PC-3 (cell line): ENCODE measurements at regions not wholly inside any gene's neighbourhood (a gene's known extent, or its start where the extent isn't known, plus 50 kb on each side); places are given as distances from the start of the nearest gene placed in this dataset.

Experiments
- ATAC-seq: fragments of 200-7000 bp; cut with Tn5 transposase; 2 replicates; pipeline ENCODE4 v1.9.1; 2020; ENCODE audit warnings: mild to moderate bottlenecking, moderate library complexity
- BruUV-seq: library from RNA; stranded (reverse); fragments of 400-500 nt; replicated peaks from 2 replicates; lab custom pipeline; 2021; lab: Mats Ljungman, UMichigan
- CTCF ChIA-PET: fragments of 300-600 bp; sonication (Branson Sonifier 250); formaldehyde crosslinking; loops from one replicate; lab custom pipeline; 2022; ENCODE audit warnings: antibody characterized with exemption; lab: Charles Lee
- POLR2A ChIA-PET: fragments of 300-600 bp; sonication (Branson Sonifier 250); formaldehyde crosslinking; loops from one replicate; lab custom pipeline; 2022; ENCODE audit warnings: antibody characterized with exemption; ENCODE audit not compliant: unreplicated experiment; lab: Charles Lee
- DNase-seq: peaks from one replicate; pipeline ENCODE4 v3.0.0-alpha.2; 2015
- H2AFZ ChIP-seq: fragments of 300-600 bp; sonication (generic); 2 replicates; pipeline ENCODE4 v1.6.0; 2016; ENCODE audit warnings: antibody characterized with exemption, low read length
- H3F3A ChIP-seq: fragments of 300-600 bp; sonication (generic); one replicate; pipeline ENCODE4 v1.6.0; 2017; ENCODE audit warnings: antibody characterized with exemption, low read length, control low read depth, mild to moderate bottlenecking; ENCODE audit not compliant: unreplicated experiment
- H3K27ac ChIP-seq: fragments of 300-600 bp; sonication (generic); 2 replicates; pipeline ENCODE4 v1.5.1; 2016; ENCODE audit warnings: mild to moderate bottlenecking, low read length
- H3K27me3 ChIP-seq: fragments of 300-600 bp; sonication (generic); 2 replicates; pipeline ENCODE4 v1.6.1; 2016; ENCODE audit warnings: low read length, mixed read lengths
- H3K36me3 ChIP-seq: fragments of 300-600 bp; sonication (generic); 2 replicates; pipeline ENCODE4 v1.6.1; 2016; ENCODE audit warnings: low read depth, mixed run types, low read length, mixed read lengths
- H3K4me1 ChIP-seq: fragments of 300-600 bp; sonication (generic); 2 replicates; pipeline ENCODE4 v1.5.1; 2016; ENCODE audit warnings: low read length; ENCODE audit not compliant: insufficient read depth
- H3K4me2 ChIP-seq: fragments of 300-600 bp; sonication (generic); 2 replicates; pipeline ENCODE4 v1.6.0; 2016; ENCODE audit warnings: low read length
- H3K4me3 ChIP-seq: fragments of 300-600 bp; sonication (generic); 2 replicates; pipeline ENCODE4 v1.5.1; 2016; ENCODE audit warnings: mild to moderate bottlenecking, low read length, mixed read lengths
- H3K79me2 ChIP-seq: fragments of 300-600 bp; sonication (generic); 2 replicates; pipeline ENCODE4 v1.6.1; 2017; ENCODE audit warnings: low read length, mixed read lengths
- H3K9ac ChIP-seq: fragments of 300-600 bp; sonication (generic); 2 replicates; pipeline ENCODE4 v1.6.0; 2016; ENCODE audit warnings: mild to moderate bottlenecking, low read length
- H3K9me2 ChIP-seq: fragments of 300-600 bp; sonication (generic); replicated peaks from 2 replicates; pipeline ENCODE4 v1.6.1; 2016; ENCODE audit warnings: mixed run types, low read length, mixed read lengths
- H3K9me3 ChIP-seq: fragments of 300-600 bp; sonication (generic); 2 replicates; pipeline ENCODE4 v1.6.1; 2016; ENCODE audit warnings: low read length, mixed read lengths
- H4K20me1 ChIP-seq: fragments of 300-600 bp; sonication (generic); 2 replicates; pipeline ENCODE4 v1.6.1; 2016; ENCODE audit warnings: low read length, mixed read lengths
- CTCF ChIP-seq: fragments of 300-600 bp; sonication (generic); conservative IDR thresholded peaks from 2 replicates; pipeline ENCODE4 v1.5.1; 2017; ENCODE audit warnings: antibody characterized with exemption, low read depth, mild to moderate bottlenecking, low read length
- EZH2 ChIP-seq: fragments of 300-600 bp; sonication (generic); IDR thresholded peaks from one replicate; pipeline ENCODE4 v1.6.1; 2017; ENCODE audit warnings: antibody characterized with exemption, mild to moderate bottlenecking, low read length; ENCODE audit not compliant: unreplicated experiment
- EZH2phosphoT487 ChIP-seq: fragments of 300-600 bp; sonication (generic); IDR thresholded peaks from 2 replicates; pipeline ENCODE4 v1.6.1; 2018; ENCODE audit warnings: mild to moderate bottlenecking, antibody characterized with exemption, low read length, borderline replicate concordance
- intact Hi-C: fragments of 100-400 bp; cut with micrococcal nuclease; formaldehyde crosslinking; loops from 2 replicates; pipeline ENCODE4 v1.9.0; 2023

GRCh38 chr3:64319391-64319790 lies 94.1 kb upstream of the PRICKLE2 start:
- CTCF ChIA-PET, result no interaction called here
- H3K9me3 ChIP-seq, result no peaks in the 10 kb centered on the region
- H3K27ac ChIP-seq, result no peak overlapping the region
- H3K36me3 ChIP-seq, result no peaks in the 10 kb centered on the region
- no peaks in the 10 kb centered on the region for H3F3A ChIP-seq
- POLR2A ChIA-PET, result no interaction called here
- TF ChIP-seq EZH2, result no peak
- no peak for TF ChIP-seq EZH2phosphoT487
- TF ChIP-seq CTCF, result no peak
- H3K9me2 ChIP-seq, result no peaks in the 10 kb centered on the region
- no TSS peak for BruUV-seq
- H3K79me2 ChIP-seq, result no peaks in the 10 kb centered on the region
- no peaks in the 10 kb centered on the region for H4K20me1 ChIP-seq
- no peak overlapping the region for H2AFZ ChIP-seq
- H3K4me2 ChIP-seq, result no peak overlapping the region
- intact Hi-C loops, result no loop called here
- H3K4me3 ChIP-seq, result no peak overlapping the region
- peaks cover 5% of the 10 kb centered on the region for H3K4me1 ChIP-seq
- DNase-seq (no peak), ATAC-seq (no peak)
- no peak overlapping the region for H3K9ac ChIP-seq
- no peaks in the 10 kb centered on the region for H3K27me3 ChIP-seq

- Histone ChIP-seq H2AFZ (no peak overlapping the region), H3K27ac (no peak overlapping the region)
- no TSS peak for BruUV-seq
Observed at GRCh38 chr3:64318668-64319271, 93.5 kb upstream of the PRICKLE2 start.

More at GRCh38 chr3:64318668-64319271, 93.5 kb upstream of the PRICKLE2 start:
- no peak for TF ChIP-seq EZH2phosphoT487
- no peak for TF ChIP-seq EZH2
- no peak for TF ChIP-seq CTCF
- Histone ChIP-seq H3K27me3 (no peaks in the 10 kb centered on the region), H4K20me1 (no peaks in the 10 kb centered on the region), H3K4me3 (no peak overlapping the region), H3K9ac (no peak overlapping the region), H3F3A (no peaks in the 10 kb centered on the region), H3K9me2 (no peaks in the 10 kb centered on the region), H3K36me3 (no peaks in the 10 kb centered on the region), H3K79me2 (no peaks in the 10 kb centered on the region), H3K9me3 (no peaks in the 10 kb centered on the region), H3K4me2 (no peak overlapping the region), H3K4me1 (peaks cover 5% of the 10 kb centered on the region)
- ChIA-PET POLR2A (no interaction called here), CTCF (no interaction called here)
- intact Hi-C loops, result no loop called here
- no peak for DNase-seq
- no peak for ATAC-seq
